HL-60/S4 (cell line): ENCODE measurements at regions not wholly inside any gene's neighbourhood (a gene's known extent, or its start where the extent isn't known, plus 50 kb on each side); places are given as distances from the start of the nearest gene placed in this dataset.
"Not testable (repeated sequence)": the region's sequence is repeated elsewhere in the genome, so short reads cannot be mapped to it uniquely, and the experiment has no call there.

Experiments
- in situ Hi-C: fragments of 300-500 bp; cut with MboI; formaldehyde crosslinking; loops from 2 replicates; pipeline ENCODE4 v1.14.3; 2022; ENCODE audit warnings: low sequenced_read_pairs

- in situ Hi-C loops: no loop called here
These were observed 301.1 kb downstream of the TBL1XR1 start for GRCh38 chr3:176896165-176896564.

GRCh38 chr3:176879710-176880109 is 317.6 kb downstream of the TBL1XR1 start:
- in situ Hi-C loops: no loop called here

- in situ Hi-C loops: no loop called here
These were observed 324.0 kb downstream of the TBL1XR1 start for GRCh38 chr3:176873261-176873660.

- in situ Hi-C loops: no loop called here
These were observed 324.5 kb downstream of the TBL1XR1 start for GRCh38 chr3:176872771-176873209.

- in situ Hi-C loops: no loop called here
These were observed 326.8 kb downstream of the TBL1XR1 start for GRCh38 chr3:176870451-176870850.

GRCh38 chr3:176867681-176868663 is 329.3 kb downstream of the TBL1XR1 start:
- in situ Hi-C loops: no loop called here

GRCh38 chr3:176861137-176861536 is 336.1 kb downstream of the TBL1XR1 start:
- in situ Hi-C loops: no loop called here

- in situ Hi-C loops: no loop called here
These were observed 340.6 kb downstream of the TBL1XR1 start for GRCh38 chr3:176856721-176857120.

- in situ Hi-C loops: no loop called here
These were observed 341.3 kb downstream of the TBL1XR1 start for GRCh38 chr3:176855901-176856486.

GRCh38 chr3:176855213-176855612 is 342.1 kb downstream of the TBL1XR1 start:
- in situ Hi-C loops: no loop called here

GRCh38 chr3:176850498-176850897 is 346.8 kb downstream of the TBL1XR1 start:
- in situ Hi-C loops: no loop called here

- in situ Hi-C loops: no loop called here
These were observed 348.7 kb downstream of the TBL1XR1 start for GRCh38 chr3:176848431-176849214.

GRCh38 chr3:176842914-176843313 is 354.4 kb downstream of the TBL1XR1 start:
- in situ Hi-C loops: no loop called here

- in situ Hi-C loops: no loop called here
These were observed 356.5 kb downstream of the TBL1XR1 start for GRCh38 chr3:176840641-176841286.

- in situ Hi-C loops: no loop called here
These were observed 357.4 kb downstream of the TBL1XR1 start for GRCh38 chr3:176839901-176840300.

GRCh38 chr3:176839466-176839865 is 357.8 kb downstream of the TBL1XR1 start:
- in situ Hi-C loops: no loop called here

GRCh38 chr3:176827244-176827643 is 370.0 kb downstream of the TBL1XR1 start:
- in situ Hi-C loops: not testable (repeated sequence)

GRCh38 chr3:176824811-176825210 is 372.5 kb downstream of the TBL1XR1 start:
- in situ Hi-C loops: no loop called here

- in situ Hi-C loops: no loop called here
These were observed 376.5 kb downstream of the TBL1XR1 start for GRCh38 chr3:176820764-176821163.

GRCh38 chr3:176816937-176817336 is 380.3 kb downstream of the TBL1XR1 start:
- in situ Hi-C loops: no loop called here

- in situ Hi-C loops: no loop called here
These were observed 383.0 kb downstream of the TBL1XR1 start for GRCh38 chr3:176814285-176814684.
